ENCODE measurements at regions not wholly inside any gene's neighbourhood (a gene's known extent, or its start where the extent isn't known, plus 50 kb on each side); places are given as distances from the start of the nearest gene placed in this dataset.

DNA sequence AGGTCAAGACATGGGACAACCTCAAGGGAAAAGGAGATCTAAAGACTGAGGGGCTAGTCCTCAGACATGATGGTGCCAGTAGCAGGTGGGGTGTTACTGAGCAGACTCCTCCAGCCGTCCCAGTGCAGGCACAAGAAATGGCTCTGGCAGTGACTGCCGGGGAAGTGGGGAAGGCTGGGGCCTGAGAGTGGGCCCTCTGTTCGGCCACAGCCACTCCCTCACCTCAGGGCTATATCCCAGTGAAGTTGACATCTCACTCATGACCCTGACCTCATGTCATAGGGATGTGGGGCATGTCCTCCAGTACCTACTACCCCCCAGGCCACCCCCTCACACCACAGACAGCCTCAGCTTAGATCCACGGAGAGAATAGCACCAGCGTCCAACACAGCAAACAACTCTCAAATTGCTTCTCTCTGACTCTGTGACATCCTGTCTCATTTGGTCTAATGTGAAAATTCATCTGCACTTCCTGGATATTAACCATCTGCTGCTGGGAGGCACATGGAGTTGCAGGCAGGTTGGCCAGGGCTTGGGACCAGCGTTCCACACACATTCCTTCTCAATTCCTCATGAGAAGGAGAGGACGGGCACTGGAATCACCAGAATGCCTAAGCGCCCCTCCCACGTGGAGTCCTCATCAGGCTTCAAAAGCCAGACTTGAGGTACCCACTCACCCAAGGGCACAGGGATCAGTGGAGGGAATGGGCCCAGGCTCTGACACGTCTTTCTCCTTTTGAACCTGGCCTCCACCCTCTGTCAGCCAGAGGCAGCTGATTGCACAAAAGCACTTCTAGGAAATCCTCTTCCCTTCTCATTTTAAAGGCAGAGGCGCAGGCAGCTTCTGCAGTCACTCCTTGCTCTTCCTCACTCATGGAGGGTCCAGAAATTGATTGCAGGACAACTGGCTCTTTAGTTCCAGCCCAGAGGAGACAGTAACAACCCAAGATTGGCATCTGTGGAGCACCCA lies 163.6 kb upstream of the CST7 start:
- Histone ChIP-seq H2AFZ (ENCODE audit: low read length) (peak overlapping the region; percentile 53), H3K79me2 (ENCODE audit: low read length) (no peaks in the 10 kb centered on the region), H3K4me2 (ENCODE audit: low read depth, low read length) (peak overlapping the region; percentile 56; the same call in 1 of the 2 replicates), H4K20me1 (ENCODE audit: insufficient read depth, low read length) (no peaks in the 10 kb centered on the region), H3K36me3 (replicated peaks; ENCODE audit: insufficient read depth, low read length) (no peaks in the 10 kb centered on the region), H3K27ac (ENCODE audit: low read length) (peak overlapping the region; percentile 78), H3K4me1 (ENCODE audit: low read length) (peaks cover 39% of the 10 kb centered on the region), H3K9me2 (replicated peaks; ENCODE audit: insufficient read depth, low read length) (no peaks in the 10 kb centered on the region), H3F3A (ENCODE audit: insufficient read depth, low read length) (peaks cover 10% of the 10 kb centered on the region), H3K9me3 (replicated peaks; ENCODE audit: insufficient read depth, low read length) (no peaks in the 10 kb centered on the region), H3K27me3 (replicated peaks; ENCODE audit: insufficient read depth, low read length) (no peaks in the 10 kb centered on the region), H3K4me3 (ENCODE audit: low read length) (no peak overlapping the region), H3K9ac (ENCODE audit: low read length) (no peak overlapping the region; the same call in 1 of the 2 replicates)
- TF ChIP-seq, protein P1, sequence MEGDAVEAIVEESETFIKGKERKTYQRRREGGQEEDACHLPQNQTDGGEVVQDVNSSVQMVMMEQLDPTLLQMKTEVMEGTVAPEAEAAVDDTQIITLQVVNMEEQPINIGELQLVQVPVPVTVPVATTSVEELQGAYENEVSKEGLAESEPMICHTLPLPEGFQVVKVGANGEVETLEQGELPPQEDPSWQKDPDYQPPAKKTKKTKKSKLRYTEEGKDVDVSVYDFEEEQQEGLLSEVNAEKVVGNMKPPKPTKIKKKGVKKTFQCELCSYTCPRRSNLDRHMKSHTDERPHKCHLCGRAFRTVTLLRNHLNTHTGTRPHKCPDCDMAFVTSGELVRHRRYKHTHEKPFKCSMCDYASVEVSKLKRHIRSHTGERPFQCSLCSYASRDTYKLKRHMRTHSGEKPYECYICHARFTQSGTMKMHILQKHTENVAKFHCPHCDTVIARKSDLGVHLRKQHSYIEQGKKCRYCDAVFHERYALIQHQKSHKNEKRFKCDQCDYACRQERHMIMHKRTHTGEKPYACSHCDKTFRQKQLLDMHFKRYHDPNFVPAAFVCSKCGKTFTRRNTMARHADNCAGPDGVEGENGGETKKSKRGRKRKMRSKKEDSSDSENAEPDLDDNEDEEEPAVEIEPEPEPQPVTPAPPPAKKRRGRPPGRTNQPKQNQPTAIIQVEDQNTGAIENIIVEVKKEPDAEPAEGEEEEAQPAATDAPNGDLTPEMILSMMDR (IDR thresholded peaks at IDR 0.05; ENCODE audit: low read length) = no peak
- no peak for TF ChIP-seq EZH2phosphoT487 (IDR thresholded peaks at IDR 0.05; ENCODE audit: low read length)
- no peak for DNase-seq

DNA sequence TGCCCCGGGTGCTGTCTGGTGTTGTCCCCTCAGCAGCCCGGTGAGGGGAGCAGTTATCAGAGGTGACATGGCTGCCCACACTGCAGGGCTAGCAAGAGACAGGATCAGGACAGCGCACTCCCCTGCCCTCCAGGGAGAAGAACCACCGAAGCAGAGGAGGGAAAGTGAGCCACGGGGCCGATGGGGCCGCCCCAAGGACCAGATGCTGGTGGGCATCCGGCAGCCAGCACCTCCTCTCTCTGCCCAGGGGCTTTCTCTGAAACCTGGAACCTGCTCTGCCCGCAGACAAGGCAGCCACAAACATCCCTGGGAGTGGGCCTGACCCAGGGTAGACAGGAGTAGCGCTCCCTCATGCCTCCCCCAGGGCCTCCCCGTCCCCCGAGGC lies 163.0 kb upstream of the CST7 start:
- H3K36me3 ChIP-seq (replicated peaks; ENCODE audit: insufficient read depth, low read length) = no peaks in the 10 kb centered on the region
- peaks cover 32% of the 10 kb centered on the region for H3K4me1 ChIP-seq (ENCODE audit: low read length)
- H3K4me2 ChIP-seq (ENCODE audit: low read depth, low read length) = no peak overlapping the region
- no peak overlapping the region for H3K9ac ChIP-seq (ENCODE audit: low read length)
- H3K27me3 ChIP-seq (replicated peaks; ENCODE audit: insufficient read depth, low read length) = no peaks in the 10 kb centered on the region
- H3K79me2 ChIP-seq (ENCODE audit: low read length) = no peaks in the 10 kb centered on the region
- H4K20me1 ChIP-seq (ENCODE audit: insufficient read depth, low read length) = no peaks in the 10 kb centered on the region
- no peak overlapping the region for H2AFZ ChIP-seq (ENCODE audit: low read length)
- peaks cover 10% of the 10 kb centered on the region for H3F3A ChIP-seq (ENCODE audit: insufficient read depth, low read length)
- no peak overlapping the region for H3K4me3 ChIP-seq (ENCODE audit: low read length)
- no peak overlapping the region for H3K27ac ChIP-seq (ENCODE audit: low read length)
- TF ChIP-seq EZH2phosphoT487 (IDR thresholded peaks at IDR 0.05; ENCODE audit: low read length) (no peak), EZH2 (optimal IDR thresholded peaks at IDR 0.05; ENCODE audit: low read depth, low read length) (no peak)
- TF ChIP-seq, protein P1 (IDR thresholded peaks at IDR 0.05; ENCODE audit: low read length) = no peak
- DNase-seq = no peak
- no peaks in the 10 kb centered on the region for H3K9me2 ChIP-seq (replicated peaks; ENCODE audit: insufficient read depth, low read length)
- H3K9me3 ChIP-seq (replicated peaks; ENCODE audit: insufficient read depth, low read length) = no peaks in the 10 kb centered on the region

DNA sequence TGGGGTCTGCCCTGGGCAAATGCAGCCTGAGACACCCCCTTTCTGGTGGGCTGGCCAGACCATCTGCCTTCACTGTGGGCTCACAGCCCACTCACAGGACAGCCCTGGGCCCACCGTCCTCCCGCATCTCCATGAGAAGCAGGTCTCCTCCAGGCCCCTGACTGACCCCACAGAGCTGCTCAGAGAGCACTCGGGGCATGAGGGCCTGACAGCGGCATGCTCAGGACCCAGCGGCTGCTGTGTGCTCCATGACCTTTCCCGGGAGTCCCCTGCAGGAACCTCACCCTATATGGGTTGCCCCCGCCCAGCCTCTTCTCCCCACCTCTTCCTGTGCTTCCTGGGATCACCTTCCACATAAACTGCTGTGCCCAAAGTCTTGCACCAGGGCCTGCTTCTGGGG lies 162.4 kb upstream of the CST7 start:
- Histone ChIP-seq H3K27ac (ENCODE audit: low read length) (no peak overlapping the region), H3K9me2 (replicated peaks; ENCODE audit: insufficient read depth, low read length) (no peaks in the 10 kb centered on the region), H3F3A (ENCODE audit: insufficient read depth, low read length) (peaks cover 10% of the 10 kb centered on the region), H4K20me1 (ENCODE audit: insufficient read depth, low read length) (no peaks in the 10 kb centered on the region), H3K36me3 (replicated peaks; ENCODE audit: insufficient read depth, low read length) (no peaks in the 10 kb centered on the region), H3K79me2 (ENCODE audit: low read length) (no peaks in the 10 kb centered on the region), H3K27me3 (replicated peaks; ENCODE audit: insufficient read depth, low read length) (no peaks in the 10 kb centered on the region), H3K9me3 (replicated peaks; ENCODE audit: insufficient read depth, low read length) (no peaks in the 10 kb centered on the region), H2AFZ (ENCODE audit: low read length) (no peak overlapping the region), H3K4me1 (ENCODE audit: low read length) (peaks cover 27% of the 10 kb centered on the region), H3K4me3 (ENCODE audit: low read length) (no peak overlapping the region), H3K9ac (ENCODE audit: low read length) (no peak overlapping the region), H3K4me2 (ENCODE audit: low read depth, low read length) (no peak overlapping the region)
- TF ChIP-seq EZH2phosphoT487 (IDR thresholded peaks at IDR 0.05; ENCODE audit: low read length) = no peak
- TF ChIP-seq EZH2 (optimal IDR thresholded peaks at IDR 0.05; ENCODE audit: low read depth, low read length) = no peak
- no peak for DNase-seq

DNA sequence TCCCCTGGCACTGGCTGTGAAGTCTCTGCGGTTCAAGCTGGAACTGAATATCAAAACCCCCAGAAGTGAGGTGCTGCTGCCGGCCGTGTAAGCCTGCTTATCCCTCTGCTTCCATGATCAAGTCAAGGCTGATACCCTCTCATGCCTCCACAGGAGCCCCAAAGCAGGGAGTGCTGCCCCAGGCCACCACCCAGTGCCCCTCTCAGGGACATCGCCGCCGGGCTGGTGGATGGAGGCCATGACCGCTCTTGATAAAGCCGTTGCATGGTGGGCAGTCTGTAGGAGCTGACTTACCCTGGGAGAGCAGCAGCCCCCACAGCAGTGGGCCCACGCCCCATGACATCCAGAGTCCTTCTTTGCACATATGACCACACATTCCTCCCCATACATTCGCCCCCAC lies 162.0 kb upstream of the CST7 start:
- H3K27me3 ChIP-seq (replicated peaks; ENCODE audit: insufficient read depth, low read length) = no peaks in the 10 kb centered on the region
- H4K20me1 ChIP-seq (ENCODE audit: insufficient read depth, low read length) = no peaks in the 10 kb centered on the region
- H3F3A ChIP-seq (ENCODE audit: insufficient read depth, low read length) = peaks cover 10% of the 10 kb centered on the region
- no peak for TF ChIP-seq EZH2 (optimal IDR thresholded peaks at IDR 0.05; ENCODE audit: low read depth, low read length)
- TF ChIP-seq, protein P1 (IDR thresholded peaks at IDR 0.05; ENCODE audit: low read length) = no peak
- TF ChIP-seq EZH2phosphoT487 (IDR thresholded peaks at IDR 0.05; ENCODE audit: low read length) = no peak
- H3K4me3 ChIP-seq (ENCODE audit: low read length) = no peak overlapping the region
- H3K9me2 ChIP-seq (replicated peaks; ENCODE audit: insufficient read depth, low read length) = no peaks in the 10 kb centered on the region
- no peak overlapping the region for H2AFZ ChIP-seq (ENCODE audit: low read length)
- H3K27ac ChIP-seq (ENCODE audit: low read length) = no peak overlapping the region
- H3K9ac ChIP-seq (ENCODE audit: low read length) = no peak overlapping the region
- no peak for DNase-seq
- H3K36me3 ChIP-seq (replicated peaks; ENCODE audit: insufficient read depth, low read length) = no peaks in the 10 kb centered on the region
- H3K4me2 ChIP-seq (ENCODE audit: low read depth, low read length) = no peak overlapping the region
- H3K9me3 ChIP-seq (replicated peaks; ENCODE audit: insufficient read depth, low read length) = no peaks in the 10 kb centered on the region
- peaks cover 25% of the 10 kb centered on the region for H3K4me1 ChIP-seq (ENCODE audit: low read length)
- no peaks in the 10 kb centered on the region for H3K79me2 ChIP-seq (ENCODE audit: low read length)
